GM21528 (cell line): ENCODE measurements at regions not wholly inside any gene's neighbourhood (a gene's known extent, or its start where the extent isn't known, plus 50 kb on each side); places are given as distances from the start of the nearest gene placed in this dataset.
A peak's percentile ranks its signal among the peaks of the same experiment; 100 is the strongest.

Experiments
- ATAC-seq: cut with Tn5 transposase; IDR thresholded peaks from one replicate; pipeline ENCODE4 v1.9.1; 2021; ENCODE audit warnings: mild to moderate bottlenecking, moderate library complexity; ENCODE audit not compliant: unreplicated experiment, low FRiP score

DNA sequence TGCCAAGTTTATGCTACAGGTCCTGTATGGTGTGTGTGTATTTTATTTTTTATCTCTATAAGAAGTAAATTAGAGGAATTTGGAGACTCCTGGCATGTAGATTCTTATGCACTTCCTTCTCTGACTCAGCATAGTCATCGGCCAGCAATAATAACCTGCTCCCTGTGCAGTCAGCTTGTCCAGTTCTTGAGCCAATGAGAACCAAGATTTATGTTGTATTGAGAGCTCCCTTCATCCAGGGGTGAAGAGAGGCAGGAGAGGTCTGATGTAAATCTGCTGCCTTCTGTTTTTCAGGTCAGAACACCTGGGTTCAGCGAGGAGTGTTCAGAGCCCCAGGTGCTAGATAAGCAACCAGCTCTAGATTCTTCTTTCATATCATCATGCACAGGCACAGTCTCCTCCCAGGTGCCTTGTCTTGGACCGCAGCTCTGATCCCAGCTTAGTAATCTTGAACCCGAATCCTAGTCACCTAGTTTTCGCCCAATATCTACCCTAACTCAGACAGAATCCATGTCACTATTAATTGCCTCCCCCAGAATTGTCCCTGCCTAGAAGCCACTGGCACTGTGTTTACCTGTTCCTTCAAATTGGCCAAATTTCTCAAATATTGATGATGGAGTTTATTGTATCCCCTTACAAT lies 328.2 kb upstream of the NCAM1 start:
- ATAC-seq = no peak

GRCh38 chr11:112634551-112634950 lies 326.7 kb upstream of the NCAM1 start:
- ATAC-seq = no peak

DNA sequence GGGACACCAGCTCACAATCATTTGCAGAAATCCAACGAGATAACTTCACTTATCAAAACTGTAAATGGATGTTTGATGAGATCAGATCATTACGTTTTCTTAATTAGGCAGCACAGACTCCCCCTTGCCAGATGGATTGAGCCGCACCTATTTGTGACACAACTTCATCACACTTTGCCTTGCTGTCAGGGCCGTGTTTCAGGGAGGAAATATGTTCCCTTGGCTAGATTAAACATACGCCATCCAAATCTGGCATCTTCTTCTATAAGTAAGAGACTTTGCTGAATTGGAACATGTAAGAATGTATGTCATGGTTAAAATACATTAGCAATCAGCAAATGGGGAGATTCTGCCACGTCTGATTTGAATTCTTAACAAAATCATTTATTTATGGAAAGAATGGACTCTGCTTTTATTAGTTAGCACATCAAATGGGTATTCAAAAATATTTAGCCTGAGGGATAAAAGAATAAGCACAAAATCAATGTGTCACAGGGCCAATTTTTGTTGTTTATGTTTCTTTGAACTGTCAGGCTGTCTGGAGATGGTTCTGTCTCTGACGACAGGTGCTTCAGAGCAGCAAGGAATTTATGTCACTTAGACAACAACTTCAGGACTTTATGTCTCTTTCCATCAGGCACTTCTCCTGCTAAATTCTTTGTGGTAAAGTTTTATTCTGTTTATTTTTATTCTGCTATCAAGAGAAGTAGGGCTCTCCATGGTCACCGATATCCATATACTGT lies 326.1 kb upstream of the NCAM1 start:
- no peak for ATAC-seq

DNA sequence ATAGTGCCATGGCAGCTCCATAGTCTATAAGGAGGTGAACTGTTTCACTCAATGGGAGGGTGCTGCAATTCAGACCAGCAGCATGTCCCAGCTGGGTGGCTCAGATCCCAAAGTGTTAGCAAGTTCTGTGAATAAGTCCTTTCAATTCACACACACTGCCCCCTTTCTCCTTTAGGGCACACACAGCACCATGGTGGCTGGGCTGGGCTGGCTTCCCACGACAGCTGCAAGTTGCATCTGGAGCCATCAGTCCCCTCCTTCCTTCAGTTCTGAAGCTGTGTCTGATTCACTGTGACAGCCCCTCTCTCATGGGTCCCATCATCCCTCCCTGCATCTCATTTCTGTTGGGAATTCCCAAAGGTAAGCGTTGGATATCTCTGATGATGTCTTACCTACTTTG lies 324.1 kb upstream of the NCAM1 start:
- ATAC-seq = no peak

DNA sequence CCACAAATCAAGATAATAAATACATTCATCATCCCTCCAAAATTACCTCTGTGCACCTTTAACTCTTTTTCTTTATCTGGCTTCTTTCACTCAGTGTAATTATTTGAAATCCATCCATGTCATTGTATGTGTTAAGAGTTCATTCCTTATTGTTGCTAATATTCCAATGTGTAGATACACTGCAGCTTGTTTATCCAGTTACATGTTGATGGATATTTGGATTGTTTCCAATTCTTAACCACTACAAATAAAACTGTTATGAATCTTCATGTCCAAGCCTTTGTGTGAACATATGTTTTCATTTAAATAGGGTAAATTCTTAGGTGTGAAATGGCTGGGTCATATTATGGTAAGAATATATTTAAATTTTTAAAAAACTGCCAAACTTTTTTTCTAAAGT lies 323.3 kb upstream of the NCAM1 start:
- no peak for ATAC-seq

- no peak for ATAC-seq
These were observed 321.8 kb upstream of the NCAM1 start for GRCh38 chr11:112639469-112639868.

DNA sequence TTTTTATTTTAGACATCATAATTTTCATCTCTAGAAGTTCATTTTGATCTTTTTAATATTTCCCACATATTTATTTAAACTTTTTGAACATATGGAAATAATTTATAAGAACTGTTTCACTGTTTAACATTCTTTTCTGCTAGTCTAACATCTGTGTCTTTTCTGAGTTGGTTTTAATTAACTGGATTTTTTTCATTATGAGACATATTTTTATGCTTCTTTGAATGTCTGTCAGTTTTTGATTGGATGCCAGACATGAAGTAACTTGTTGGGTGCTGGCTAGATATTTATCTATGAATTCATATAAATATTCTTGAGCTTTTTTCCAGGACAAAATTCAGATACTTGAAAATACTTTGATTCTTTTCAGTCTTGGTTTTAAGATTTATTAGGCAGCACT lies 317.8 kb upstream of the NCAM1 start:
- ATAC-seq = no peak

DNA sequence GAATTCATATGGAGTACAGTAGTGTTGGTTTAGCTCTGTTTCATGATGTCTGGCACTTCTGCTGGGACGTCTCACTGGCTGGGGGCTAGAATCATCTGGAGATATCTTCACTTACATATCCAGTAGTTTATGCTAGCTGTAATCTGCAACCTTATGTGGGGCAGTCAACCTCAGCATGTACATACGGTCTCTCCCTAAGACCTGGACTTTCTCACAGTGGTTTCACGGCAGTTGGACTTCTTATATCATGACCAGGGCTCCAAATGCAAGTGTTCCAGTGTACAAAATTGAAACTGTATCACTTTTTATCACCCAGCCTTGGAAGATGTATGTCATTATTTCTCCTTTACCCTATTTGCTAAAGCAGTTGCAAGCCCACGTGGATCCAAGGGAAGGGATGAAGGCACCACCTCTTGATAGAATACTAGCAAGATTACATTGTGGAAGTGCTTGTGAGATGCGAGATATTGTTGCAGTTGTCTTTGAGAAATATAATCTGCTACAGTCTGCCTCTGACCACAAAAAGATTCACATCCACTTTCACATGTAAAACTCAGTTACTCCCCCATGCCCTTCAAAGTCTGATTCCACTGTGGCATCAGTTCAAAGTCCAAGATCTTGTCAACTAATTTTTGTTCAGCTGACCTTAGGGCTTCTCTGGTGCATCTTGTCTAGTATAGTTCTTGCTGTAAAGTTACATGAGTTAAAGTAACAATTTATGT lies 316.6 kb upstream of the NCAM1 start:
- ATAC-seq = peak; percentile 68

DNA sequence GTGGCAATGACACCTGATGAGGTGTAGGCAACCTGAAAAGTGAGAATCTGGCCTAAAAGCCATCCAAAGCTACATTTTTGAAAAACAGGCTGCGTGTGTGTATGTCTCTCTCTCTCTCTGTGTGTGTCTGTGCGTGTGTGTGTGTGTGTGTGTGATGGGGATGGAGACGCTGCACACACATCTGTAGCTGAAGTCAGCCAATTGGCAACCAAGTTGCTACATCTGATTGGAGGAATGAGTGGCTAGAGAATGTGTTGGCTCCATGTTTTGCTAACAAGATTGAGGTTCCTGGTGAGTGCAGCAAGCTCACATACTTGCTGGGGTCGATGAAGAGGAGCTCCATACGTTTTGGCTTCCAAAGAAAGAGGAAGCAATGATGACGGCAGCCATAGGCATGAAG lies 311.4 kb upstream of the NCAM1 start:
- ATAC-seq = no peak

GRCh38 chr11:112650527-112650926 lies 310.7 kb upstream of the NCAM1 start:
- ATAC-seq = no peak

DNA sequence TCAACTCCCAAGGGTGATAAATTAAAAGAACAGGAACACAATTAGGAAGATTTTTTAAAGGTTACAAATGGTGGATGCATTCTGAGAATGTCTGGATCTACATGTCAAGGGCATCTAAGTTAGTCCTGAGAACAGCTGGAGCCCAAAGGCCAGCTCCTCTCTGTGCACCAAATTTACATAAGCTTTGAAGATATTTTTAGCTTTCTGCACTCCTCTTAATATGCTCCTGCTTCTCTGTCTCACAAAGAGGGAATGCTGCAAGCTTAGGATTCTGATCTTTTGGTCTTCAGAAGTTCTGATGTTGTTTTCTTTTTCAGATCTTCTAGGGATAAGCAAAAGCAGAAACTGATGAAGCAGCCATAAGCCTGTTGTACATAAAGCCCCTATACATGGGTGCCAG lies 309.8 kb upstream of the NCAM1 start:
- no peak for ATAC-seq

GRCh38 chr11:112652786-112653390 lies 308.3 kb upstream of the NCAM1 start:
- no peak for ATAC-seq

GRCh38 chr11:112655371-112655770 lies 305.8 kb upstream of the NCAM1 start:
- no peak for ATAC-seq

- ATAC-seq = no peak
These were observed 304.3 kb upstream of the NCAM1 start for GRCh38 chr11:112656772-112657428.

DNA sequence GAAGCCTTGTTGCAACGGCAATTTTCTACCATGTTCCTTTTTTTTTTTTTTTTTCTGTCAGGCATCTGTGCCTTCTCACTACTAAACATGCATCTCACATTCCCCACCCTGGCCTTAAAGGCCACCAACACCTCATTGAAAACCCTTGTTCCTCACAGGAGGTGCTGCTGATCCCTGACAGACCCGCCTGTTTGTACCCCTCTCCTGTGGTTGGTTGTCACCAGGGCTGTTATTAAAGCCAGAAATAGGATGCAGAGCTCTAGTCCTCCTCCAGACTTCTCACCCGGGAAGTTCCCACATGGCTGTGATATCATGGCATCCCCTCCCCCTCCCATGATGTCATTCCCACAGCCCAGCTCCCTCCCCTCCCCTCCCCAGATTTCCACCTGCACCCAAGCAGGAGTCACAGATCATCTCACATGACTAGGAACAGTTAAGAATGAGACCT lies 302.8 kb upstream of the NCAM1 start:
- no peak for ATAC-seq

- ATAC-seq = no peak
These were observed 300.1 kb upstream of the NCAM1 start for GRCh38 chr11:112661146-112661545.

DNA sequence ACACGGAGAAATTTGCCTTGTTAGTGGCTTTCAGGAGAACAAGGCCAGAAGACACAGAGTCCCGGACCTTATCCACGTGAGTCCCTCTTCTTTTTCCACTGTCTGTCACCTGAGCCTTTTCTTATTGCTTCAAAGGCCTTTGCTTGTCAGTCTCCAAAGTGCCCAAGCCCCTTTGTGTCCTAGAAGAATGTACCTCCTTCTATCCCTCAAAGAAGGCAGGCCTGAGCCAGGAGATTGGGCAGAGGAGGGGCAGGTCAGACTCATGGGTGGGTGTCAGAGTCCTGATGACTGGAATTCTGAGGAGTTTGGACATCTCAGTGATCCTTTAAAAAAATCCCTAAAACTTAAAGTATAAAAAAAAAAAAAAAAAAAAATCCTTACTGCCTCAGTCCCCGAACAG lies 299.6 kb upstream of the NCAM1 start:
- ATAC-seq = no peak

- ATAC-seq = no peak
These were observed 298.7 kb upstream of the NCAM1 start for GRCh38 chr11:112662554-112662953.

DNA sequence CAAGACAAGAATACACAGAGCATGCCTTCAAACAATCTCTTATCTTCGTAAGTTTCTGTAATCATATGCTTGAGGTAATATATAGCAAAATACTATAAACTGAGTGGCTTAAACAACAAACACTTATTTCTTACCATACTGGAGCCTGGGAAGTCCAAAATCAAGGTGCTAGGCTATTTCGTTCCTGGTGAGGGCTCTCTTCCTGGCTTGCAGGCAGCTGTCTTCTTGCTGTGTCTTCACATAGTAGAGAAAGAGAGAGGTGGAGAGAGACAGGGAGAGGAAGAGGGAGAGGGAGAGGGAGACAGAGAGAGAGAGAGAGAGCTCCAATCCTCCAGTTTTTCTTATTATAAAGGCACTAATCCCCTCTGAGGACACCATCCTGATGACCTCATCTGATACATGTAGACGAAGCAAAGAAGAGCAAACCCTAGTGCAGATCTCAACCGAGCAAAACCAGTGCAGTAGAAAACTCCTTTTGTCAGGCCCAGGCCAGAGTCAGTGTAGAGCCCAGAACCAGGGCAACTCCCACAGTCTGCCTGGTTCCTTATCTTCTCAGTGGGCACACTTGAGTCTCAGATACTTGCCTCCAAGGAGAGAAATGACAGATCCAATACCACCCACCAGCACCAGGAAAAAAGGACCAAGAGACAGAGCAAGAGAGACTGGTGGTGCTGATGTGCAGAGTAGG lies 297.1 kb upstream of the NCAM1 start:
- no peak for ATAC-seq

- ATAC-seq = no peak
These were observed 295.9 kb upstream of the NCAM1 start for GRCh38 chr11:112665291-112665690.
